IMR-90 (cell line): ENCODE measurements at regions not wholly inside any gene's neighbourhood (a gene's known extent, or its start where the extent isn't known, plus 50 kb on each side); places are given as distances from the start of the nearest gene placed in this dataset.

Source experiments
- ATAC-seq: fragments of 200-7000 bp; cut with Tn5 transposase; 2 replicates; pipeline ENCODE4 v1.9.1; 2020; ENCODE audit warnings: low read depth, mild to moderate bottlenecking, moderate library complexity
- BruUV-seq: library from RNA; stranded (reverse); fragments of 400-500 nt; replicated peaks from 2 replicates; lab custom pipeline; 2021; lab: Mats Ljungman, UMichigan
- CTCF ChIA-PET: fragments of 300-600 bp; formaldehyde crosslinking; extraction: SDS; loops from one replicate; lab custom pipeline; 2021; ENCODE audit warnings: antibody characterized with exemption; lab: Yijun Ruan, JAX
- POLR2A ChIA-PET: fragments of 300-600 bp; sonication (Branson Sonifier 250); formaldehyde crosslinking; loops from one replicate; lab custom pipeline; 2022; ENCODE audit warnings: antibody characterized with exemption; ENCODE audit not compliant: unreplicated experiment; lab: Charles Lee
- DNase-seq: peaks from one replicate; pipeline ENCODE4 v3.0.0; 2013
- H2AFZ ChIP-seq: replicated peaks from 2 replicates; pipeline ENCODE3; 2013; ENCODE audit warnings: low read length, mild to moderate bottlenecking; ENCODE audit not compliant: poor library complexity
- H2AK5ac ChIP-seq: 2 replicates; pipeline ENCODE4 v1.6.1; 2013; ENCODE audit warnings: low read depth, low read length, inconsistent platforms
- H2AK9ac ChIP-seq: replicated peaks from 2 replicates; pipeline ENCODE3; 2013; ENCODE audit warnings: mild to moderate bottlenecking, low read depth, low read length, moderate library complexity; ENCODE audit not compliant: poor library complexity
- H2BK120ac ChIP-seq: 2 replicates; pipeline ENCODE4 v1.6.1; 2013; ENCODE audit warnings: low read depth, low read length, inconsistent platforms
- H2BK15ac ChIP-seq: 3 replicates; pipeline ENCODE4 v1.6.1; 2013; ENCODE audit warnings: low read depth, low read length, inconsistent platforms
- H2BK20ac ChIP-seq: 2 replicates; pipeline ENCODE4 v1.6.1; 2013; ENCODE audit warnings: low read depth, mild to moderate bottlenecking, inconsistent platforms, low read length, moderate library complexity
- H2BK5ac ChIP-seq: 2 replicates; pipeline ENCODE4 v1.6.1; 2013; ENCODE audit warnings: mild to moderate bottlenecking, low read depth, low read length, inconsistent platforms; ENCODE audit not compliant: poor library complexity, severe bottlenecking
- H3K14ac ChIP-seq: replicated peaks from 2 replicates; pipeline ENCODE4 v1.6.1; 2013; ENCODE audit warnings: low read depth, low read length, inconsistent platforms
- H3K18ac ChIP-seq: 2 replicates; pipeline ENCODE4 v1.6.1; 2013; ENCODE audit warnings: low read depth, low read length, control low read depth
- H3K23ac ChIP-seq: 2 replicates; pipeline ENCODE4 v1.6.1; 2013; ENCODE audit warnings: low read depth, low read length, inconsistent platforms
- H3K27ac ChIP-seq: 2 replicates; pipeline ENCODE4 v1.5.1; 2013; ENCODE audit warnings: mild to moderate bottlenecking, control low read depth, low read length; ENCODE audit not compliant: insufficient read depth
- H3K27me3 ChIP-seq: 2 replicates; pipeline ENCODE4 v1.6.1; 2013; ENCODE audit warnings: low read length; ENCODE audit not compliant: control insufficient read depth, insufficient read depth
- H3K36me3 ChIP-seq: 2 replicates; pipeline ENCODE4 v1.6.1; 2013; ENCODE audit warnings: low read length, mixed read lengths; ENCODE audit not compliant: control insufficient read depth, insufficient read depth
- H3K4ac ChIP-seq: 2 replicates; pipeline ENCODE4 v1.6.1; 2013; ENCODE audit warnings: low read depth, low read length, inconsistent platforms
- H3K4me1 ChIP-seq: 2 replicates; pipeline ENCODE4 v1.6.1; 2013; ENCODE audit warnings: low read length, mixed read lengths; ENCODE audit not compliant: control insufficient read depth, insufficient read depth
- H3K4me2 ChIP-seq: 2 replicates; pipeline ENCODE4 v1.6.1; 2013; ENCODE audit warnings: low read depth, mild to moderate bottlenecking, control low read depth, low read length, moderate library complexity
- H3K4me3 ChIP-seq: 2 replicates; pipeline ENCODE4 v1.5.1; 2013; ENCODE audit warnings: low read depth, mild to moderate bottlenecking, control low read depth, low read length, moderate library complexity; ENCODE audit not compliant: insufficient read depth
- H3K56ac ChIP-seq: 2 replicates; pipeline ENCODE4 v1.6.1; 2013; ENCODE audit warnings: low read length, inconsistent platforms; ENCODE audit not compliant: insufficient read depth; ENCODE audit errors: extremely low read depth
- H3K79me1 ChIP-seq, 2 experiments: 2 replicates each; pipeline ENCODE4 v1.6.1; 2013; ENCODE audit warnings: low read length in 2 of 2, inconsistent platforms in 1 of 2, low read depth in 1 of 2
- H3K9ac ChIP-seq: 2 replicates; pipeline ENCODE4 v1.6.1; 2013; ENCODE audit warnings: low read depth, low read length, control low read depth
- H3K9me1 ChIP-seq: 2 replicates; pipeline ENCODE4 v1.6.1; 2013; ENCODE audit warnings: low read length, inconsistent platforms; ENCODE audit not compliant: insufficient read depth
- H3K9me3 ChIP-seq: 2 replicates; pipeline ENCODE4 v1.6.1; 2013; ENCODE audit warnings: low read length; ENCODE audit not compliant: control insufficient read depth, insufficient read depth
- H4K20me1 ChIP-seq: 2 replicates; pipeline ENCODE4 v1.6.1; 2013; ENCODE audit warnings: low read length, inconsistent platforms; ENCODE audit not compliant: insufficient read depth
- H4K5ac ChIP-seq: 2 replicates; pipeline ENCODE4 v1.6.1; 2013; ENCODE audit warnings: mild to moderate bottlenecking, low read depth, low read length, control low read depth
- H4K8ac ChIP-seq, 2 experiments: 2 replicates each; pipeline ENCODE4 v1.6.1; 2013; ENCODE audit warnings: low read depth in 2 of 2, low read length in 2 of 2, control low read depth in 1 of 2, inconsistent platforms in 1 of 2
- H4K91ac ChIP-seq: 2 replicates; pipeline ENCODE4 v1.6.1; 2013; ENCODE audit warnings: low read depth, low read length, inconsistent platforms; ENCODE audit not compliant: insufficient read depth
- BHLHE40 ChIP-seq: fragments of 150-350 bp; IDR thresholded peaks from 2 replicates; pipeline ENCODE4 v1.6.1; 2016; ENCODE audit warnings: mild to moderate bottlenecking, low read depth, low read length
- CHD1 ChIP-seq: IDR thresholded peaks from 2 replicates; pipeline ENCODE4 v1.6.1; 2012; ENCODE audit warnings: low read depth, low read length, improper control_type of control experiment
- MAZ ChIP-seq: IDR thresholded peaks from 2 replicates; pipeline ENCODE4 v1.6.1; 2012; ENCODE audit warnings: low read depth, mild to moderate bottlenecking, low read length, improper control_type of control experiment, moderate library complexity, borderline replicate concordance
- MXI1 ChIP-seq: IDR thresholded peaks from 2 replicates; pipeline ENCODE4 v1.6.1; 2012; ENCODE audit warnings: low read depth, mild to moderate bottlenecking, low read length, moderate library complexity, borderline replicate concordance
- POLR2A ChIP-seq: IDR thresholded peaks from 2 replicates; pipeline ENCODE4 v1.6.1; 2012; ENCODE audit warnings: mild to moderate bottlenecking, low read depth, low read length
- RAD21 ChIP-seq: IDR thresholded peaks from 2 replicates; pipeline ENCODE4 v1.6.1; 2012; ENCODE audit warnings: low read length, improper control_type of control experiment
- RCOR1 ChIP-seq: IDR thresholded peaks from 2 replicates; pipeline ENCODE4 v1.6.1; 2012; ENCODE audit warnings: mild to moderate bottlenecking, low read length, improper control_type of control experiment; ENCODE audit not compliant: insufficient replicate concordance
- RFX5 ChIP-seq: IDR thresholded peaks from 2 replicates; pipeline ENCODE4 v1.8.0; 2012; ENCODE audit warnings: low read depth, mild to moderate bottlenecking, low read length, moderate library complexity
- WGBS, 2 experiments: methylation state at CpG; one replicate each; pipeline versions ENCODE4 v1.1.5 to v1.1.7; 2013; ENCODE audit warnings: missing lambda C conversion rate in 2 of 2; ENCODE audit not compliant: insufficient read length in 1 of 2; ENCODE audit errors: extremely low coverage in 2 of 2; 5-methylcytosine and 5-hydroxymethylcytosine counted together
- dilution Hi-C: fragments of 300-500 bp; cut with HindIII; formaldehyde crosslinking; loops from one replicate; pipeline ENCODE4 v1.14.3; 2018; ENCODE audit warnings: low sequenced_read_pairs; ENCODE audit not compliant: unreplicated experiment
- in situ Hi-C: fragments of 300-500 bp; cut with MboI; formaldehyde crosslinking; loops from 3 replicates; pipeline ENCODE4 v1.14.3; 2019; ENCODE audit warnings: low sequenced_read_pairs, inconsistent platforms, mixed read lengths
- intact Hi-C: fragments of 100-400 bp; cut with micrococcal nuclease; formaldehyde crosslinking; loops from 2 replicates; pipeline ENCODE4 v1.10.0; 2022
- TF ChIP-seq, protein P1 (sequence below): fragments of 150-350 bp; IDR thresholded peaks from 2 replicates; pipeline ENCODE4 v1.6.1; 2017; ENCODE audit warnings: mild to moderate bottlenecking, antibody characterized with exemption, low read length, low read depth

DNA sequence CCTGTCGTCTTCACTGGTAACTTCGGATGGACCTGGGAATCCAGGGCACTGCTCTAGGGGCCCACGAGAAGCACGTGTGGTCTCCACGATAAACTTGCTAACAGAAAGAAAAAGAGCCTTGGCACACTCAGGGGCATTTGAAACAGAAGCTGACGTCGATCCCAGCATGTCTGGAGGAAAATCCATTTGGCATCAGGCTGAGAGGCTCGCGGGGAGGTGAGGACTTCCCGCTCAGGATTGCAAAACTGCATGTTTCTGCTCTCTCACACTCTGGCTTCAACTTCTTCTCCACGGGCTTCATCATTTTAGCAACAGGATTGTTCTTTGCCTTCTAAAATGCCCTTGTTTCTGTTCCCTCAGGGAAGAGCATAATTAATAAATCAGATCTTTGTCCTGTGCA lies 181.7 kb upstream of the COPS8 start:
- H2BK15ac ChIP-seq: no peak overlapping the region
- intact Hi-C loops: no loop called here
- no peak overlapping the region for H3K4me3 ChIP-seq
- no peak overlapping the region for H4K5ac ChIP-seq
- no peak overlapping the region for H2AK5ac ChIP-seq
- no TSS peak for BruUV-seq
- peaks cover 29% of the 10 kb centered on the region for H3K27me3 ChIP-seq
- H3K23ac ChIP-seq: no peak overlapping the region
- CTCF ChIA-PET: no interaction called here
- H3K27ac ChIP-seq: no peak overlapping the region
- no peak overlapping the region for H3K56ac ChIP-seq
- no peak overlapping the region for H2BK5ac ChIP-seq
- ATAC-seq (no peak), DNase-seq (no peak)
- H2BK120ac ChIP-seq: no peak overlapping the region
- H2AK9ac ChIP-seq: no peak overlapping the region
- H3K9me1 ChIP-seq: no peaks in the 10 kb centered on the region
- no peak overlapping the region for H4K91ac ChIP-seq
- 51% methylated on average over 4 of the region's 11 CpGs; no CpG with 5 or more reads in 1 of the 2 experiments for WGBS, 2 experiments
- H3K14ac ChIP-seq: no peak overlapping the region
- no peak overlapping the region for H2BK20ac ChIP-seq
- TF ChIP-seq POLR2A (no peak), MXI1 (no peak), RFX5 (no peak), BHLHE40 (no peak), CHD1 (no peak), RCOR1 (no peak), RAD21 (no peak), MAZ (no peak)
- TF ChIP-seq, protein P1, sequence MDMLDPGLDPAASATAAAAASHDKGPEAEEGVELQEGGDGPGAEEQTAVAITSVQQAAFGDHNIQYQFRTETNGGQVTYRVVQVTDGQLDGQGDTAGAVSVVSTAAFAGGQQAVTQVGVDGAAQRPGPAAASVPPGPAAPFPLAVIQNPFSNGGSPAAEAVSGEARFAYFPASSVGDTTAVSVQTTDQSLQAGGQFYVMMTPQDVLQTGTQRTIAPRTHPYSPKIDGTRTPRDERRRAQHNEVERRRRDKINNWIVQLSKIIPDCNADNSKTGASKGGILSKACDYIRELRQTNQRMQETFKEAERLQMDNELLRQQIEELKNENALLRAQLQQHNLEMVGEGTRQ: no peak
- no peaks in the 10 kb centered on the region for H3K79me1 ChIP-seq
- no peaks in the 10 kb centered on the region for H3K4me1 ChIP-seq
- H3K4me2 ChIP-seq: no peak overlapping the region
- no peak overlapping the region for H3K9ac ChIP-seq
- no peaks in the 10 kb centered on the region for H3K9me3 ChIP-seq
- H3K18ac ChIP-seq: no peak overlapping the region
- H2AFZ ChIP-seq: no peak overlapping the region
- H4K20me1 ChIP-seq: no peaks in the 10 kb centered on the region
- in situ Hi-C loops: no loop called here
- no peak overlapping the region for H4K8ac ChIP-seq
- dilution Hi-C loops: no loop called here
- POLR2A ChIA-PET: no interaction called here
- no peak overlapping the region for H3K4ac ChIP-seq
- no peaks in the 10 kb centered on the region for H3K36me3 ChIP-seq
